ENCODE measurements at regions not wholly inside any gene's neighbourhood (a gene's known extent, or its start where the extent isn't known, plus 50 kb on each side); places are given as distances from the start of the nearest gene placed in this dataset.

GRCh38 chr6:141139461-141139860 is 993.3 kb upstream of the GJE1 start:
- TF ChIP-seq CTCF (IDR thresholded peaks at IDR 0.05 in 4 of 5, conservative IDR thresholded peaks at IDR 0.05 in 1 of 5) (no peak), POLR2A (IDR thresholded peaks at IDR 0.05) (no peak)
